CD4-positive, alpha-beta T cell treated with Interleukin-12 subunit alpha and Interleukin-12 subunit beta, for 1 hour (primary cell): ENCODE measurements at regions not wholly inside any gene's neighbourhood (a gene's known extent, or its start where the extent isn't known, plus 50 kb on each side); places are given as distances from the start of the nearest gene placed in this dataset.

Experiments
- DNase-seq: peaks from one replicate; pipeline ENCODE4 v3.0.0-alpha.2; 2020

GRCh38 chr21:15493646-15494045, 236.1 kb upstream of the USP25 start:
- no peak for DNase-seq

DNA sequence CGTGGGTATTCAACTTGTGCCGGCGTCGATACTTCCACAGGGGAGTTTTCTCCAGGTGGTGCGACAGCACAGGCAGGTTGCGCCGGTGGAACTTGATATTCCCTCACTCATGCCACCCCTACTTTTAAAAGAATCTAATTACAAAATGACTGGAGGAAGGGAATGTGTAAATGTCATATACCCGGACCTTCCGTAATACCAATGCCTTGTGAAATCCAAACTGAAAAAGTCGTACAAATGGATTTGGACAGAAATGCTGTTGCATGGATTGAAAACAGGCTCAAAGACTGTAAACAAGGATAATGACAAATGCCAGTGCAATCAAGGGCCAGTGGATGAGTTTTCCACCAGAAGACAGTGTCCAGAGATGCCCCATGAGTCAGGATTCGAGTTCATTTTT, 235.3 kb upstream of the USP25 start:
- DNase-seq = no peak

DNA sequence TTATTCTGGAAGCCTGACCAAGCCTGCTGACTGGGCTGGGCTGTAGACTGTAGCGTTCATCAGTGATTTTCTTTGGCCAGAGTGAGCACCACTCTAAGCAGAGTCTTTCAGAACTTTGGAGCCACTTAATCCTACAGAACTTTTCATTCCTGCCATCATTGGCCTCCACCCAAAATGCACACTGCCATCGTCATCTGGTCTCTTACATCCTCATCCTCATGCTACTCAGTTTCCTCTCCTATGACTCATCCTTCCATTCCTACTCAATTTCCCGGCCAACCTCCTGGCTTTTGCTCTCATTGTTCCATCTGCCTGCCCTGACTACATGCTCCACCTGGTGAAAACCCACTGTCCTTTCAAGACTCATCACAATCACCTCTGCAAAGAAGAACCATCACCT, 233.8 kb upstream of the USP25 start:
- no peak for DNase-seq

GRCh38 chr21:15496911-15497310, 232.9 kb upstream of the USP25 start:
- DNase-seq = no peak

- DNase-seq = no peak
These were observed 231.3 kb upstream of the USP25 start for GRCh38 chr21:15498455-15498854.

DNA sequence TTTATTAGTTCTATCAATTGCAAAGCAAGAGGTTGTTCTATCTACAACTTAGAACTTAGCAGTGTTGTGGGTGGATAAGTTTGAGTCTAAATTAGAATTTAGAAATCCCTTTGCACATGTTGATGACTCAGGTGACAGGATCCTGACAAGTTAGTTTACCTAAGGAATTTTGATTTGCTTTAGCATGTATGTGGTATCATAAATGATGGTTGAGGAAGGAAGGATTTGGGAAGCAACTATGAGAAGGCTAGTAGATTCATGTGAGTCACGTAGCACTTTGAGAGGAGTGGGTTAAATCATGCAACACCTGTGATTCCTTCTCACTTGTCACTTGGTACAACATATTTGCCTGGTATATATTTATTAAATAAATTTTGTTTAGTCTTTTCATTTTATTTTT, 223.7 kb upstream of the USP25 start:
- DNase-seq = no peak

DNA sequence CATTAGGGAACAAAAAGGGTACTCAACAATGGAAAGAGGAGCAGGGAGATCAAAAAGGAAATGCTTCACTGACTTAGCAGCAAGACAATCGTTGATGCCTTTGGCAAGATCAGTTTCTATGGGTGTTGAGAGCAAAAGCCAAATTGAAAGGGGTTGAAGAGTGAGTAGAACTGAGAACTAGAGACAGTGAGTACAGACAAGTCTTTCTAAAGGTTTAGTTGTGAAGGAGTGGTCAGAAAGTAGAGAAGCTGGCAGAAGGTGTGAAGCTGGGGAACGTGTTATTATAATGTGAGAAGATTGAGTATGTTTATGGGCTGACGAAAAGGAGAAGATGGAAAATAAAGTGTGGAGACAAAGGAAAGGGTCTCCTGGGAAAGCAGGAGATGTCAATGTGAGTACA, 221.2 kb upstream of the USP25 start:
- peak; percentile 10 for DNase-seq

DNA sequence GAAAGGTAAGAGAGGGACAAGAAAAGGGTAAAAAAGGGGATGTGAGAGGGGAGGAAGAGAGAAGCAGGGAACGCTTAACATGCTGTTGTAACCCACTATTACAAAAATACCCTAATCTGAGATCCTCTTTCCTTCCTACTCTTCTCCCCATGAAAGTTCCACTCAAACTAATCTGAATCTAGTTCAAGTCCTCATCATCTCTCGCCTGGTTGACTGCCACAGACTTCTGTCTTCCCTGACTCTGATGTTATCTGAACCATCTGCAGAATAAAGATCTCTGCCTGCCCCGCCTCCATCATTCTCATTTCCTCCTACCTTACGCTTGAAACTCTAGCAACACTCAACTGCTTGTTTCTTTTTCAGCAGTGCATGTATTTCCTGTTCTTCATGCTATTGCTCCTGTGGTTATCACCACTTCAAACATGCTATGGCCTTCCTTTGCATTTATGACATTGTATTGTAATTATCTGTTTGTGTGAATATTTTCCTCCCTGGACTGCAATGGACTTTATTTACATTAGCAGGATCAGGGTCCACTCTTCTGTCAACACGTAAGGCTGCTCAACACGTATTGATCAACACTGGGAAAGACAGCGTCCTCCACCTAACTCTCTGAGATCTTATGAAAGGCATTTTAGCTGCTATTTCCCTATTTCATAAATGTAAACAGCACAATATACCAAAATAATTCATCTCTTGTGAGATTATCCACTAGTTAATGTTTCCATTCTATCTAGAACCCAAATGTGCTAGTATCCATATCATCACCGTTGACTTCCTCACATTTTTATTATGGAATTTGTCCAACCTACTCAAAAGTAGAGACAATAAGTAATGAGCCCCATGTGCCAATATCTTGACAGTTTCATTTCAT, 215.5 kb upstream of the USP25 start:
- peak; percentile 69 for DNase-seq

DNA sequence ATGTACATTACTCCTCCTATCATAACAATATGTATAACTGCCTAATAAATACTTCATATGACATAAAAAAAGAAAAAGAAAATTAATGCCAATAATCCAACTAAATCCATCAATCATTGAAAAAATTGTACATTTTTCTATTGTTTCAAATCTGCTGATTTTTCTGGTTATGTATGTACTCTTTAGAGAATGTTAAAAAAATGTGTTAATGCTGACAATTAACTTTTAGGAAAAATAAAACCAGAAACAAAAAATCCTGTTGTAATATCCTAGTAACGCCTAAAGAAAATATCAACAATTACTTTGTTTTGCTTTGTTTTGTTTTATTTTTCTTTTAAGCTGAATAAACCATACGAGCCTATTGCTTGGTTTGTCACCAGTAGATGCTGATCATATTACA, 213.9 kb upstream of the USP25 start:
- no peak for DNase-seq

- DNase-seq = no peak
These were observed 212.4 kb upstream of the USP25 start for GRCh38 chr21:15517394-15517793.

GRCh38 chr21:15520811-15521643, 208.8 kb upstream of the USP25 start:
- DNase-seq = peak; percentile 19

- DNase-seq = no peak
These were observed 208.2 kb upstream of the USP25 start for GRCh38 chr21:15521644-15522001.

DNA sequence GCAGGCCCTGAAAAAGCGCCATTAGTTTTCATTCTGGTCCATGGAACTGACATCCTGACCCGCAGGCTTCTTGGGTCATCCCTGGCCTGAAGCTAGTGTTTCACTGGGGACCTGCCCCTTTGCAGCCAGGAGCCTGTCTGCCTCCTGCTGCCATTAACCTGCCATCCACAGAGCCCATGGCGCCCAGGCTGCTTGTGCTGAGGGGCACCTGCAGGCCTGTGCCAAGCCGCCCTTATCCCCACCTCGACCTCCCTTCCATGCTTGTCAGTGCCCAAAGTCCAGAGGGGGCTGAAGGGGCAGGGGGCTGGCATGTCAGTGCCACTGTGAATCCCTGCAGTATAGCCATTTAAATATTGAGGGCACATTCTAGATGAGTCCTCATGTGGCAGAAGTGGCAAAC, 207.6 kb upstream of the USP25 start:
- no peak for DNase-seq

- no peak for DNase-seq
These were observed 204.9 kb upstream of the USP25 start for GRCh38 chr21:15524855-15525254.

- no peak for DNase-seq
These were observed 203.0 kb upstream of the USP25 start for GRCh38 chr21:15526798-15527197.

- DNase-seq = no peak
These were observed 201.4 kb upstream of the USP25 start for GRCh38 chr21:15528346-15528745.

DNA sequence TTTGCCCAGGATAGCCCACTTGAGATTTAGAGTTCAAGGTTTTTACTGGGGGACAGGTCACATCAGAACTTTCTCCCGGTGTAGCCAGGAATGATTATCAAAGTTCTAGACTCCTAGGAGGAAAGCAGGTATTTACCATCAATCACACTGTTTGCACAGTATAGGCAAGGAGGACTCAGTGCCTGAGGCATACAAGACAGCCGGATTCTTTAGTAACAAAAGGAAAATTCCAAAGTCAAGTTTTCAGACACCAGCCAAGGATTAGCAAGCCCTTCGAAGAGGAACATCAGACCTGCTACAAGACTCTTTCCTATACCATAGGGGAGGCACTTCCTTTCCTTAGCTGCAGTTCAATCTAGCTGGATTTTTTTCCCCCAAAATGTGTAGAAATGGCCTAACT, 197.8 kb upstream of the USP25 start:
- no peak for DNase-seq

- no peak for DNase-seq
These were observed 196.2 kb upstream of the USP25 start for GRCh38 chr21:15533618-15534017.

DNA sequence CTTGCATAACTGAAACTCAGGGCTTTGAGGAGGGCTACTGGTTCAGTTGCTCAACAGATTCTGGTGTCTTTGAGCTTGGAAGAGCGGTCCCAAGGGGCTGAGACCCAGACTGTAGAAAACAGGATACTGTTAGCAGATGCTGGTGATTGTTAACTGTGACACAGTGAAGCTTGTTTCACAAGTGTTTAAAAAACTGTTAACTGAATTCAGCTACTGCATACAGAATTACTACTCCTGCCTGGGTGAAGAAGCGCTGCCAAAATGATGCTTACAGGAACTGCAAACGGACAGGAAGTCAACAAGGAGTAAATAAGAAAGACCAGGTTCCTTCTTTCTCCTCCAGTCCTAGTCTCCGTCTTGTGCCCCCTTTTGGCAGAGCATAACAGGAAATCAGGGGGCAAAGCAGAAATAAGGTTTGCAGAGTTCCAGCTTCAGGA, 195.3 kb upstream of the USP25 start:
- no peak for DNase-seq

GRCh38 chr21:15539376-15539775, 190.4 kb upstream of the USP25 start:
- no peak for DNase-seq

GRCh38 chr21:15543473-15543872, 186.3 kb upstream of the USP25 start:
- DNase-seq = no peak

DNA sequence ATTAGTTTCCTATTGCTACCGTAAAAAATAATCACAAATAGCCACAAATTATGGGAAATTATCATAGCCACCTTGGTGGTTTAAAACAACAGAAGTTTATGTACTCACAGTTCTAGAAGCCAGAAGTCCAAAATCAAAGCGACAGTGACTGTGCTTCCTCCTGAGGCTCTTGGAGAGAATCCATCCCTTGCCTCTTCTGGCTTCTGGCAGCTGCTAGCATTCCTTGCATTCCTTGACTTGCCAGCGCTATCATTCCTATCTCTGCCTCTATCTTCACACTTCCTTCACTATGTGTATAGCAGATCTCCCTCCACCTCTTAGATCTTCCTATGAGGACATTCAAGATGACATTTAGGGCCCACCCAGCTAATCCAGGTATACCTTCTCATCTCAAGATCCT, 180.1 kb upstream of the USP25 start:
- no peak for DNase-seq

DNA sequence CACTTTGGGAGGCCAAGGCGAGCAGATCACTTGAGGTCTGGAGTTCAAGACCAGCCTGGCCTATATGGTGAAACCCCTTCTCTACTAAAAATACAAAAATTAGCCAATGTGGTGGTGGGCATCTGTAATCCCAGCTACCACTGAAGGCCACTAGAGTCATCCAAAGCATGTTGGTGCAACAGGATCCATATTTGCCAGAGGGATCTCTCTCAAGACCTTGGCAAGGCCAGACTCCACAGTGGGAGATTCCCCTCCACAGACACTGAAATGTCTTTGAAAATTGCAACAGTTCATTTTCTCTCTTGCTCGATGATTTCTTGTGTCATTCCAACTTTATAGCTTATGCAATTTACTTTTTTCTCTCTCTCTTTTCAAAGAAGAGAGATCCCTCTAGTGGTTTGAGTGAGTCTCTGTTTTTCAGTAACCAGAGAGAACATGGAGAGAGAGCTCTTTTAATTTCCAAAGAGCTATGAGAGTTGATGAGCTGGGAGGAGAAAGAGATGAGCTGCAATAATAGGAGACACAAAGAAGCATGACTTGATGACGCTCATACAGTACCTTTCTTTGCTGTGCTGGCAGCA, 176.8 kb upstream of the USP25 start:
- DNase-seq = peak; percentile 20

- no peak for DNase-seq
These were observed 171.9 kb upstream of the USP25 start for GRCh38 chr21:15557925-15558324.
